ENCODE measurements at regions not wholly inside any gene's neighbourhood (a gene's known extent, or its start where the extent isn't known, plus 50 kb on each side); places are given as distances from the start of the nearest gene placed in this dataset.

GRCh38 chr11:27237643-27238042 is 125.4 kb downstream of the CCDC34 start:
- POLR2A ChIA-PET = no interaction called here
- Mint-ChIP-seq H3K27ac (no peak overlapping the region), H3K27me3 (peaks cover 5% of the 10 kb centered on the region), H3K36me3 (ENCODE audit: low read depth) (no peaks in the 10 kb centered on the region), H3K4me1 (ENCODE audit: low read depth) (no peaks in the 10 kb centered on the region), H3K4me3 (no peak overlapping the region), H3K9me3 (no peaks in the 10 kb centered on the region)
- no peak for TF ChIP-seq CTCF (IDR thresholded peaks at IDR 0.05)
- CTCF ChIA-PET = no interaction called here
- DNase-seq = no peak
- intact Hi-C loops (cut with micrococcal nuclease) = no loop called here
- ATAC-seq = no peak

GRCh38 chr11:27234961-27235360 is 128.1 kb downstream of the CCDC34 start:
- Mint-ChIP-seq H3K4me1 (ENCODE audit: low read depth) (no peaks in the 10 kb centered on the region), H3K4me3 (no peak overlapping the region), H3K27ac (no peak overlapping the region), H3K9me3 (no peaks in the 10 kb centered on the region), H3K36me3 (ENCODE audit: low read depth) (no peaks in the 10 kb centered on the region), H3K27me3 (peaks cover 7% of the 10 kb centered on the region)
- DNase-seq (no peak), ATAC-seq (no peak)
- CTCF ChIA-PET = no interaction called here
- intact Hi-C loops (cut with micrococcal nuclease) = no loop called here
- POLR2A ChIA-PET = no interaction called here
- no peak for TF ChIP-seq CTCF (IDR thresholded peaks at IDR 0.05)

GRCh38 chr11:27234043-27234668 is 128.9 kb downstream of the CCDC34 start:
- Mint-ChIP-seq H3K9me3 (no peaks in the 10 kb centered on the region), H3K27ac (no peak overlapping the region), H3K4me1 (ENCODE audit: low read depth) (no peaks in the 10 kb centered on the region), H3K27me3 (peaks cover 7% of the 10 kb centered on the region), H3K36me3 (ENCODE audit: low read depth) (no peaks in the 10 kb centered on the region), H3K4me3 (no peak overlapping the region)
- no peak for TF ChIP-seq CTCF (IDR thresholded peaks at IDR 0.05)
- ChIA-PET POLR2A (no interaction called here), CTCF (interaction anchor here (1.2 kb wide), 1 partner anchor 50 kb away, joined by 4 read pairs; no protein-coding TSS in a partner anchor)
- intact Hi-C loops (cut with micrococcal nuclease) = no loop called here
- ATAC-seq (no peak), DNase-seq (no peak)

GRCh38 chr11:27233654-27234042 is 129.4 kb downstream of the CCDC34 start:
- no peaks in the 10 kb centered on the region for H3K9me3 Mint-ChIP-seq
- no peaks in the 10 kb centered on the region for H3K4me1 Mint-ChIP-seq (ENCODE audit: low read depth)
- TF ChIP-seq CTCF (IDR thresholded peaks at IDR 0.05) = no peak
- no peak overlapping the region for H3K27ac Mint-ChIP-seq
- no peak overlapping the region for H3K4me3 Mint-ChIP-seq
- ATAC-seq = no peak
- no peaks in the 10 kb centered on the region for H3K36me3 Mint-ChIP-seq (ENCODE audit: low read depth)
- POLR2A ChIA-PET = no interaction called here
- H3K27me3 Mint-ChIP-seq = peaks cover 7% of the 10 kb centered on the region
- intact Hi-C loops (cut with micrococcal nuclease) = no loop called here
- CTCF ChIA-PET = interaction anchor here (1.2 kb wide), 1 partner anchor 50 kb away, joined by 4 read pairs; no protein-coding TSS in a partner anchor
- no peak for DNase-seq

GRCh38 chr11:27231530-27231929 is 131.5 kb downstream of the CCDC34 start:
- Mint-ChIP-seq H3K4me3 (no peak overlapping the region), H3K9me3 (no peaks in the 10 kb centered on the region), H3K4me1 (ENCODE audit: low read depth) (no peaks in the 10 kb centered on the region), H3K27me3 (peaks cover 8% of the 10 kb centered on the region), H3K36me3 (ENCODE audit: low read depth) (no peaks in the 10 kb centered on the region), H3K27ac (no peak overlapping the region)
- ChIA-PET CTCF (no interaction called here), POLR2A (no interaction called here)
- intact Hi-C loops (cut with micrococcal nuclease) = no loop called here
- DNase-seq (no peak), ATAC-seq (no peak)
- TF ChIP-seq CTCF (IDR thresholded peaks at IDR 0.05) = no peak
